NCI-H510A (cell line): ENCODE measurements at regions not wholly inside any gene's neighbourhood (a gene's known extent, or its start where the extent isn't known, plus 50 kb on each side); places are given as distances from the start of the nearest gene placed in this dataset.
"Not testable (repeated sequence)": the region's sequence is repeated elsewhere in the genome, so short reads cannot be mapped to it uniquely, and the experiment has no call there.

ENCODE experiments used
- DNase-seq: peaks from one replicate; lab custom pipeline; 2025; lab: John Stamatoyannopoulos, UW

- DNase-seq, result no peak
Observed at GRCh38 chr19:28595722-28596480, 617.0 kb downstream of the UQCRFS1 start.

DNA sequence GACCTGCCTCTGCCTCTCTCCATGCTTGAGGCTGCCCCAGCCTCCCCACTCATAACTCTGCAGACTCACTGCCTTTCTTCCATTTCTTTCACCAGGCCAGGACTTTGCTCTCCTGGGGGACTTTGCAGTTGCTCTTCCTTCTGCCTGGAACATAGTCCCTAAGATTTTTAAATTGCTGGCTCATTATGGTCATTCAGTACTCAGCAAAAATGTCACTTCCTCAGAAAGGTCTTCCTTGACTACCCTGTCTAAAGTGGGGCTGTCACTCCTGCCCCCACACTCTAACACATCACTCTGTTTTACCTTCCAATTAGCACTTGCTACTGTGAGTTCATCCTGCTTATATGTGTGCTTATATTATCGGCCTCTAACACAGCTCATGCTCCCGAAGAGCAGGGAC, 618.2 kb downstream of the UQCRFS1 start:
- DNase-seq, result no peak

DNA sequence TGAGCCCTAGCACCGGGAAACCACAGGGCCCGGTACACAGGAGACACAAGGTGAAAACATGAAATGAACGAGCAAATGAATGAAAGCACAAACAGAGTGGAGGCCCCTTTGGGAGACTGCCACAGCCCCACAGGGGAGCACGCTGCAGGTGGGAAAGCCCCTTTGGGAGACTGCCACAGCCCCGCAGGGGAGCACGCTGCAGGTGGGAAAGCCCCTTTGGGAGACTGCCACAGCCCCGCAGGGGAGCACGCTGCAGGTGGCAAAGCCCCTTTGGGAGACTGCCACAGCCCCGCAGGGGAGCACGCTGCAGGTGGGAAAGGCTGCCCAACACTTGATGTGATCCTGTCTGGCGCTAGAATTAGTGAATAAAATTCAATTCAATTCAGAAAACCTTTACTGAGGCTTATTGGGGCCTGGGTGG, 623.0 kb downstream of the UQCRFS1 start:
- DNase-seq, result not testable (repeated sequence)

DNA sequence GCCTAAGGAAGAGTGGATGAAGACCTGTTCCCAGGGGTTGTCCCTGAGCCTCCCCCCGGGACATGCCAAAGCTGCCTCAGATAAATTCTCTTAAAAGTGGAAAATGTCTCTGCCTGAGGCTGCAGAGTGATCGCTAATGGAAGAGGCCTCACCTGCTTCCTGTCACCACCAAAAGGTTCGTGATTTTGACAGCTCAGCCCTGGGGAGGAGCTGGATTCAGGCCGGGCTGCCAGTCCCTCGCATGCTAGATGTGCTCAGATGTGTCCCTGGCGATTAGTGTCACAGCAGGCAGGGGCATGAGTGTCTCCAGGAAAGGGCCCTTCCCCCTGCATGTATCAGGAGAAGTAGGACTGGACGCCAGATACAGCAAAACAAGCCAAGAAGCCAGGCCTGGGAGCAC, 626.5 kb downstream of the UQCRFS1 start:
- no peak for DNase-seq

DNA sequence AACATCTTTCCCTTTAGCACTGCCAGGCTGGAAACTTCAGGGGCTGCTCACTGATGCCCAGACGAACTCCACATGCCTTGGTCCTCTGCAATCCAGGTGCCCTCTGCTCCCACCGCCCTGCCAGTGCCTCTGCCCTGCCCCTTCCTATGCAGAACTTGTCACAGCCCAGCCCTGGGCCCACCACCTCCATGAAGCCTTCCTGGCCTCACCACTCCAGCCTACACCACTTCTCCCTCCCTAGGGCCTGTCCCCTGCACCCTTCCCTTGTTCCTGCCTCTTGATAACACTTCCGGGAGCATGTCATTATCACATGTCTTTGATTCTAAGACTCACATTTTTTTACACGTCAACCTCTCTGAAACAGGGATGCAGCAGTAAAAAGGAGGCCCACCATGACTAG, 627.2 kb downstream of the UQCRFS1 start:
- no peak for DNase-seq

DNA sequence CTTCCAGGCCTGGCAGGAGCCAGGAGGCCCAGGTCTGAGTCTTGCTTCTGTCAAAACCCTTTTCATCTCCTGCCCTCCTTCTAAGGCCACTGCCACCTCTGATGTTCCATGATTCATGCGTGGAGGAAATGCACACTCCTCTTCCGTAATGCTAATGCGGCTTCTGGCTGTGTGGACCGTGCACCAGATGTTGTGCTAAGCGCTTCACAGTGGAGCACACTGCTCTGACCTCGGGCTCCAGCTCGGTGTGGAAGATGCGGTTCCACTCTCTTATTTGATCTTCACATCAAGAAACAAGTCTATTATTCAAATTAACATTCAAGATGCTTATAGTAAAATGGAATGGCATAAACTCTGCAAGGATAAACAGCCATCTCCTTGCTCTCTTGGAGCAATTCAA, 629.2 kb downstream of the UQCRFS1 start:
- no peak for DNase-seq

DNA sequence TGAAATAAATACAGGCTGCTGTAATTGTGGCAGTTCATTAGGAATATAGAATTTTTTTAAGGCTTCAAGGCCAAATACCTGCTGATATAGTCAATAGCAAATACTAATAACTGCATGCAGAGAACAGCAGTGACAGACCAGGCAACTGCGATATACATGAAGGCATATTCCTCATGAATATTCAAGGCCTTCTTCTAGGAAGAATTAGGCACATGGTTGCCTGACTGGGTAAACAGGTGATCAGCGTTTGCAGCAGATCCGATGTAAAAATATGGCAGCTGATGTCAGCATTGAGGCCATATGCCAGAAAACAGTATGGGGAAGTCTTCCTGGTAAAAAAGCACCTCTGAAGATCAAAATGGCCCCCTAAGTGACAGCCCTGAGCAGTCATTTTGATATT, 629.7 kb downstream of the UQCRFS1 start:
- DNase-seq, result no peak

- no peak for DNase-seq
Observed at GRCh38 chr19:28582796-28583195, 630.2 kb downstream of the UQCRFS1 start.

- no peak for DNase-seq
Observed at GRCh38 chr19:28582344-28582743, 630.6 kb downstream of the UQCRFS1 start.

- DNase-seq, result no peak
Observed at GRCh38 chr19:28581468-28581770, 631.5 kb downstream of the UQCRFS1 start.

DNA sequence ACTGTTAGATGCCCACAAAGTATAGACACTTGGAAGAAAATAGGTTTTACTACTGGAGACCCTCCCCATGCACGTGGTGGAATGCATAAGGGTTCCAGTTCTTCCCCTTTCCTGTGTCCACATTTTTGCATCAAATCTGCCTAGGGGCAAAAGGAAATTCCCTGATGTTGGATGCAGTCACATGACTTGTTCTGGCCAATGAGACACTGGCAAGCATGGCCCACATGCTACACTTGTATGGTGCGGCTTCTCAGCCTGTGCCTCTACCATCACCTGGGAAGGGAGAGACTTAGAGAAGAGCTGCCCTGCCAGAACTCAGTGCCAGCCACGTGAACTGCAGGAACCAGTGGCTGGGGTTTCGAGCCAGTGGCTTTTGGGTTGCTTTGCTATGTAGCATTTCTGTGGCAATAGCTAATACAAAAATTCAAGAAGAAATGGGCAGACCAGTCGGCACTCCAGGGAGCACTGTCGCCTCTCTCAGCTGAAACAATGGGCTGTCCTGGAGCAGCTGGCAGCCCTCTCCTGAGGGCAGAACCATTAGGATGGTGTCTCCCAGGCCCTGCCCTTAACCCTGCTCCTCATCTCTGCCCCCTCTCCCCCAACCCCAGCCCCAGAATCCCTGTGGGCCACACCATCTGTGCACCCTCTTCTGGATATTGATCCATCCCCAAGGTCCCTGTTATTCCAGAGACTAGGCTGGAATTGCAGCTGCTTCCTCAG, 634.0 kb downstream of the UQCRFS1 start:
- DNase-seq, result no peak

DNA sequence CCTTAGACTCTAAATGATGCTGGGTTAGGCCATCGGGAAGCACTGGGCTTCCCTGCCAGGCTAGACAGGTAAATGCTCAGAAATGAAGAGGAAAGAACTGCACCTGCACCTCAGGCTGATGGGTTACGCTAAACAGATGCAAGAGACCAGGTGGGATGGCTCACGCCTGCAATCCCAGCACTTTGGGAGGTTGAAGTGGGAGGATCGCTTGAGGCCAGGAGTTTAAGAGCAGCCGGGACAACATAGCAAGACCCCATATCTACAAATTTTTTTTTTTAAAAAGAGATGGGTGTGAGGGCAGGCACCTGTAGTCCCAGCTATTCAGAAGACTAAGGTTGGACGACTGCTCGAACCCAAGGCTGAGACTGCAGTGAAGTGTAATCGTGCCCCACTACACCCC, 634.7 kb downstream of the UQCRFS1 start:
- no peak for DNase-seq

GRCh38 chr19:28577666-28578065, 635.3 kb downstream of the UQCRFS1 start:
- no peak for DNase-seq

DNA sequence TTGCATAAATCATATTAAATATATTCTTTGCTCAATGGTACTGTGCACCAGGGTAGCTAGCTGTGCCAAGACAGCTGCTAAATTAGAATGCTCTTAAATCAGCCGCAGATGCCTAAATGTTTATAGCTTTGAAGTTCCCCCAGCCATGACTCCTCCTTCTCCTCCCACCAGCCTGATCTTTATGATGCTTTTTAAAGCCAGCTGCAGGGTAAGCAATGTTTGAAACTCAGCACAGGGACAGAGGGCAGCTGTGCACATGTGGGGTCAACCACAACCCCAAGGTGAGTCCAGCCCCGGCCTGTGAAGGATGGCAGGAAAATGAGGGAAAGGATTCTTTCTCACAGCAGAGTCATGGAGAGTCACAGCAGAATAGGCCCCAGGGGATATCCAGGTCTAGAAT, 635.7 kb downstream of the UQCRFS1 start:
- no peak for DNase-seq

DNA sequence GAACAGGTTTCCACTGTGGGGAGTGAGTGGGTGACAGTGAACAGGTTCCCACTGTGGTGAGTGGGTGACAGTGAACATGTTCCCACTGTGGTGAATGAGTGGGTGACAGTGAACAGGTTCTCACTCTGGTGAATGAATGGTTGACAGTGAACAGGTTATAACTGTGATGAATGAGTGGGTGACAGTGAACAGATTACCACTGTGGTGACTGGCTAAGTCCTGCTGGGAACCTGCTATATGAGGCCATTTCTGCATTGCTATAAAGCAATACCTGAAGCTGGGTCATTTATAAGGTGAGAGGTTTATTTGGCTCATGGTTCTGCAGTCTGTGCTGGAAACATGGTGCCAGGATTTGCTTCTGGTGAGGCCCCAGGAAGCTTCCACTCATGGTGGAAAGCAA, 637.1 kb downstream of the UQCRFS1 start:
- no peak for DNase-seq

DNA sequence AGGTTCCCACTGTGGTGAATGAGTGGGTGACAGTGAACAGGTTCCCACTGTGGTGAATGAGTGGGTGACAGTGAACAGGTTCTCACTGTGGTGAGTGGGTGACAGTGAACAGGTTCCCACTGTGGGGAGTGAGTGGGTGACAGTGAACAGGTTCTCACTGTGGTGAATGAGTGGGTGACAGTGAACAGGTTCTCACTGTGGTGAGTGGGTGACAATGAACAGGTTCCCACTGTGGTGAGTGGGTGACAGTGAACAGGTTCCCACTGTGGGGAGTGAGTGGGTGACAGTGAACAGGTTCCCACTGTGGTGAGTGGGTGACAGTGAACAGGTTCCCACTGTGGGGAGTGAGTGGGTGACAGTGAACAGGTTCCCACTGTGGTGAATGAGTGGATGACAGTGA, 637.6 kb downstream of the UQCRFS1 start:
- not testable (repeated sequence) for DNase-seq

DNA sequence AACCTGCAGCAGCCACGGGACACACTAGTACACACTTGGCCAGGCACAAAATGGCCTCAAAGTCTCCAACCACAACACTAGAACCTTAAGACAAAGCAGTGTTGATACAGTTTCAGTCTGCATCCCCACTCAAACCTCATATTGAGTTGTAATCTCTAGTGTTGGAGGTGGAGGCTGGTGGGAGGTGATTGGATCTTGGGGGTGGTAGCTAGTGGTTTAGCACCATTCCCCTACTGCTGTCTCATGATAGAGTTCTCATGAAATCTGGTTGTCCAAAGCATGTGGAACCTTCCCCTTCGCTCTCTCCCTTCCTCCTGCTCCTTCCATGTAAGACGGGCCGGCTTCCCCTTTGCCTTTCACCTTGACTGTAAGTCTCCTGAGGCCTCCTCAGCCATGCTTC, 638.7 kb downstream of the UQCRFS1 start:
- no peak for DNase-seq

- DNase-seq, result no peak
Observed at GRCh38 chr19:28569132-28570131, 643.5 kb downstream of the UQCRFS1 start.

DNA sequence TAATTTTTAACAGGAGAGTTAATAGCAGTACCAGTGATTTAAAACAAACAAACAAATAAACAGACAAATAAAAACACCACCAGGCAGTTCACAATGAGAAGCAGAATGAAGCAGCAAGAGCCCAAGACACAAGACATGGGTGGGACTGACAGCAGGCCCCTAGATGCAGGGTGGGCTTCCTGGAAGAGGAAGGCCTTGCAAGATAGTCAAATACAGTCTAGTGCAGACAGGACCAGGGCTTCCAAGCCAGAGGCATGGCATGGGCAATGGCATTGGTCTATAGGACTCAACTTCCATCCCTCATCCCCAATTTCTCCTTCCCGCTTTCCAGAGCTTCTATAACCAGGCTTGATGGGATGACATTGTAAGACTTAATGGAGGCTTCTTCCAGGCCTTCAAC, 645.1 kb downstream of the UQCRFS1 start:
- DNase-seq, result no peak

DNA sequence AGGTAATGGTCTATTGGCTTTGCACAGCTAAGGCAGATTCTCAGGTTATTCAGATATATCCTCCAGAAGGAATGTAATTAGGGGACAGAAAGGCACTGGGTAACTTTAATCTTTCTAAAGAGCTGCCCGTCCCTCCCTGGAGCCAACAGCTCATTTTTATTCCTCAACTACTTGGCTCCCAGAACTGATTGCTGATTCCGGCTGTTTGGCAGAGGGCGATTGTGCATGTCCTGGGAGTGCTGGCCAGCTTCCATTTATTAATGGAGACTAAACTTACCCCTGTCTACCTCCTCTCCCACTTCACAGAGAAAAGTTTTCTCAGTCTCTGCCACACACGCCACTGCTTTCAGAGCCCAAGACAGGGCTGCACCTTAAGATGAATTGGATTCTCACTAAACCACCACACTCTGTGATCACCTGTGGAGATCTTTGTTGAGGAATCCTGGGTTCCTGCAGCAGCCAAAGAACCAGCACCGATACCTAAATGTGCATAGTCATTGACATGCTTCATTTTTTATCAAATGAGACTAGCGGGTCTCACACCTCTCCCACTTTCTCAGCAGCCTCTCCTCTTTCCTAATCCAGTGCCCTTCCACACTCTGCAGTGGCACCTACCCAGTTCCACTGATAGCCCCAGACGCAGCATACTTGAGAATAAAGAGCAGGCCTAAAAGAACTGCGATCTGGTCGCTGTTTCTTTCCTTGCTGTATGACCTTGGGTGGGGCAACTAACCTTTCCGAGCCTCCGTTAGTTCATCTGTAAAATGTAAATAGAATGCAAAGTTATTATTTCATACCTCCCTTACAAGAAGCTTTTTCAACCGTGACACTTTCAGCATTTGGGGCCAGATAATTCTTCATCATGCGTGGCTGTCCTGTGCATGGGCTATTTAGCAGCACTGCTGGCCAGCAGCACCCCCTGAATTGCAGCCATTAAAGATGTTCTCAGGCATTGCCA, 648.7 kb downstream of the UQCRFS1 start:
- no peak for DNase-seq

DNA sequence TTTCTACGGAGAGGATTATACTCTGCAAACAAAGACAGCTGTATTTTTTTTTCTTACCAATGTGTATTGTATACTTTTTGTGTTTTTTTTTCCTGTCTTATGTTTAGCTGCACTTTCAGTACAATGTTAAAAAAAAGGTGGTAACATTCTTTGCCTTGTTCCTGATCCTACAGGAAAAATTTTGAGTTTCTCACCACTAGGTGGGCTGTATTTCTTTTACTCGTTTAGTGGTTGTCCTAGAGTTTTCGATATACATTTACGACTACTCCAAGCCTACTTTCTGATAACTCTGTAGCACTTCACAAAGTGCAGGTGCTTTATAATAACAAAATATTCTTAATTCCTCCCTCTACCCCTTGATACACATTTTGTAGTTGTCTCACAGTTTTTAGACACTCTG, 652.2 kb downstream of the UQCRFS1 start:
- DNase-seq, result no peak
